Left ventricle myocardium inferior (tissue), 1 donor: ENCODE measurements at regions not wholly inside any gene's neighbourhood (a gene's known extent, or its start where the extent isn't known, plus 50 kb on each side); places are given as distances from the start of the nearest gene placed in this dataset.

ENCODE experiments used
- DNase-seq: peaks from one replicate; pipeline ENCODE4 v3.0.0-alpha.2; 2020
- H3K27ac ChIP-seq: fragments of 200-600 bp; replicated peaks from 2 replicates; pipeline ENCODE4 v1.8.0; 2021
- H3K27me3 ChIP-seq: fragments of 200-600 bp; 2 replicates; pipeline ENCODE4 v1.8.0; 2021; ENCODE audit warnings: low read depth
- H3K36me3 ChIP-seq: fragments of 200-600 bp; 2 replicates; pipeline ENCODE4 v1.8.0; 2021
- H3K4me1 ChIP-seq: fragments of 200-600 bp; 2 replicates; pipeline ENCODE4 v1.8.0; 2021
- H3K4me3 ChIP-seq: fragments of 200-600 bp; 2 replicates; pipeline ENCODE4 v1.8.0; 2021; ENCODE audit warnings: mild to moderate bottlenecking, moderate library complexity
- H3K9me3 ChIP-seq: fragments of 200-600 bp; replicated peaks from 2 replicates; pipeline ENCODE4 v1.8.0; 2021
- CTCF ChIP-seq: fragments of 200-600 bp; IDR thresholded peaks from 2 replicates; pipeline ENCODE4 v1.8.0; 2021; ENCODE audit warnings: antibody characterized with exemption, mild to moderate bottlenecking, borderline replicate concordance
- intact Hi-C: fragments of 100-400 bp; cut with micrococcal nuclease; formaldehyde crosslinking; loops from one replicate; pipeline ENCODE4 v1.11.0; 2022
- donor health status: DM: no; HTN: yes; CAD: no; lungs with severe emphysema.

GRCh38 chr16:87230571-87230970, 86.6 kb downstream of the C16orf95 start:
- TF ChIP-seq CTCF: no peak
- H3K27ac ChIP-seq: no peak overlapping the region
- no peaks in the 10 kb centered on the region for H3K36me3 ChIP-seq
- H3K4me1 ChIP-seq: no peaks in the 10 kb centered on the region
- H3K9me3 ChIP-seq: peaks cover 21% of the 10 kb centered on the region
- DNase-seq: no peak
- intact Hi-C loops: no loop called here
- peaks cover 29% of the 10 kb centered on the region for H3K27me3 ChIP-seq
- H3K4me3 ChIP-seq: no peak overlapping the region

GRCh38 chr16:87231295-87231694, 85.9 kb downstream of the C16orf95 start:
- no peaks in the 10 kb centered on the region for H3K4me1 ChIP-seq
- H3K27me3 ChIP-seq: peaks cover 36% of the 10 kb centered on the region
- no peak for DNase-seq
- H3K9me3 ChIP-seq: peaks cover 21% of the 10 kb centered on the region
- H3K27ac ChIP-seq: no peak overlapping the region
- no peaks in the 10 kb centered on the region for H3K36me3 ChIP-seq
- intact Hi-C loops: no loop called here
- no peak overlapping the region for H3K4me3 ChIP-seq
- no peak for TF ChIP-seq CTCF

GRCh38 chr16:87231911-87232310, 85.3 kb downstream of the C16orf95 start:
- intact Hi-C loops: no loop called here
- Histone ChIP-seq H3K27me3 (peaks cover 43% of the 10 kb centered on the region), H3K4me1 (no peaks in the 10 kb centered on the region), H3K36me3 (no peaks in the 10 kb centered on the region), H3K9me3 (peaks cover 21% of the 10 kb centered on the region), H3K27ac (no peak overlapping the region), H3K4me3 (no peak overlapping the region)
- DNase-seq: no peak
- no peak for TF ChIP-seq CTCF

GRCh38 chr16:87233928-87234327, 83.3 kb downstream of the C16orf95 start:
- no peak for TF ChIP-seq CTCF
- DNase-seq: no peak
- H3K27ac ChIP-seq: no peak overlapping the region

GRCh38 chr16:87234601-87235000, 82.6 kb downstream of the C16orf95 start:
- no peaks in the 10 kb centered on the region for H3K4me1 ChIP-seq
- no peak overlapping the region for H3K27ac ChIP-seq
- no peak overlapping the region for H3K4me3 ChIP-seq
- no peak for DNase-seq
- intact Hi-C loops: no loop called here
- no peak for TF ChIP-seq CTCF
- peaks cover 21% of the 10 kb centered on the region for H3K9me3 ChIP-seq
- no peaks in the 10 kb centered on the region for H3K36me3 ChIP-seq
- H3K27me3 ChIP-seq: peaks cover 56% of the 10 kb centered on the region

More at GRCh38 chr16:87233928-87234327, 83.3 kb downstream of the C16orf95 start:
- intact Hi-C loops: no loop called here
- Histone ChIP-seq H3K36me3 (no peaks in the 10 kb centered on the region), H3K4me3 (no peak overlapping the region), H3K27me3 (peaks cover 61% of the 10 kb centered on the region), H3K9me3 (peaks cover 21% of the 10 kb centered on the region), H3K4me1 (no peaks in the 10 kb centered on the region)
